ENCODE measurements at regions not wholly inside any gene's neighbourhood (a gene's known extent, or its start where the extent isn't known, plus 50 kb on each side); places are given as distances from the start of the nearest gene placed in this dataset.

DNA sequence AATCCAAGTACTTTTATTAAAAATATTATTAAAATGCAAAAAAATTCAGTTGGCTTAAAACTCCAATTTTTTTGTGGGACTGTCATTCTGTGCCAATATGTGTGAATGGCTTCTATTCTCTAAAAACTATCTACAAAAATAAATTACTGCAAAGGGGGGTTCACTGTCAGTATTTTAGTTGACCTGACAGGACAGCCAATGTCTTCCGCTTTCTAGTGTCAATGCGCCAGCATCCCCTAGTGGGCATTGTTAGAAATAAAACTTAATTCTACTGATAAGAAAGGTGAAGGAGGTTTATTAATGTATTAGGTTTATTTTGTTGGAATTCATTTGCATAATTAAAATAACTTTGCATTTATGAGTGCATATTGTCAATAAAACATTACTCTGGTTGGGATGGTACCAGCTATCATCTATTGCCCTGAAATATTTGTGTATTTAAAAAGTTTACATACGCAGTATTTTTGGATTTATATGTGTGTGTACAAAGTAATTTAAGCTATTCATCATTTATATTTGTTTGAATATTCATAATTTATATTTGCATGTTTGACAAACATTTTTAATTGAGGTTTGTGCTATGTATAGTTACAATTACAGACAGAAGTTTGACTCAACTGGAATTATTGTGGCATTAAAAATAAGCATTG is 527.2 kb downstream of the FLRT2 start:
- peak; percentile 19 for DNase-seq (ENCODE audit: low read depth)

DNA sequence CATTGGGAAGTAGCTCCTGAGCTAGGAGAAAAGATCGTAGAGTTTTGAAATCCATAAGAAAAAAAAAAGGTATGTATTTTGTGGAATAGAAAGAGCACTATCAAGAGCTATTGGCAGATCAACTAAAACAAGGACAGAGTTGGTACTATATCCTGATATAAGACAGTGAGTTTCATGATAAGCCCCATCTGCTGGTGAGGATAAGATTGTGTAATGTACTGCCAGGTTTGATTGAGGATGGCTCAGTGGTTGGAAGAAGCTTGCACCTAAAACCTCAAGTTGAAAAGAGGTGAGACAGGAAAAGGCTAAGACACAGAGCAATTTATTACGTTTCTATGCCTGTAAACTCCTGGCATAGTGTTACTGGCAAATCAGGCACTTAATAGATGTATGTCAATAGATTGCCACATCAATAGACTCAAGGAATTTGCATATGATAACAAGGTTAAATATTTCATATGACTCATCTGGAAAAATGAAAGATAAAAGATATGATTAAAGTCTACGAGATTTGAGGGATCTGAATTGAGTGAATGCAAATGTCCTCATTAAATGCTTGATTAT is 525.6 kb downstream of the FLRT2 start:
- DNase-seq (ENCODE audit: low read depth): no peak

- DNase-seq (ENCODE audit: low read depth): no peak
Measured at GRCh38 chr14:86052868-86053267, 522.9 kb downstream of the FLRT2 start.

DNA sequence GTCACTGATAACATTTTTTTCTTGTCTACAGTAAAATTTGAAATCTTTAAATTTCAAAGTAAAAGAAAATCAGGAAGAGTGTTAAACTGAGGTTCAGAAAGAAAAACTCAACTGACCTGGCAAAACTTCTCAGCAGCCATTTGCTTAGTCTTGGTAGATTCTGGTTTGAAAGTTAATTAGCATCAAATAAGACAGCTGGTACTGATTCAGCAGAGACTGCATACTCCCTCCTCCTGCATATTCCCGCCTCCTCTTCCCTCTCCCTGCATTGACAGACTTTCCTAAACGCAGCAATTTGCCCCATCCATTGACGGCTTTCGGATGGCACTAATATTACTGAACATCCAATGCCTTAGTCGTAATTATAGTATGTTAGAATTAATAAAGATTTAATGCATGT is 520.8 kb downstream of the FLRT2 start:
- no peak for DNase-seq (ENCODE audit: low read depth)

DNA sequence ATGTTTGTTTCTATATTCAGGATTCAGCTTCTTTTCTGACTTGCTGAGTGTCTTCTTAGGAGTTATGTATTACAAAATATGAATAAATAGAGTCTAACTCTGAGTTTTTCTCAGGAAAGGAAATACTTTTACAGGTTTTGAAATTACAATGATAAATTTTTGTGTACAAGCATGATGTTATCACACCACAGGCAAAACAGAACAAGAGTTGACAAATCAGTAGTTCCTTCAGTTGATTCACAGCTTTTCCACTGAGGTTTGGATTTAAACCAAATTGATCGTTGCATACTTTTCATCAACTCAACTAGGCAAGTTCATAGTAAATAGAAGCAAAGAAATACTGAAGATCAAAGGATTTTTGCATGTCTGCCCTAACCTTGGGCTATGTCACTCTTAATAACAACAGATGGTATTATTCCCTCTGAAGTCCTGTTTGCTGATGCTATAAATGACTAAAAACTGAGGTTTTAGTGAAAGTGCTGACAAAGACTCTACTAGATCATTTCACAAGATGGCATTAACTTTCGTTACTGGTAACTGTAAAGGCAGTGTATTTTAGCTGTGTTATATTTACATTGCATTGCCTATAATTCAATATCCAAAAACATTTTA is 520.2 kb downstream of the FLRT2 start:
- no peak for DNase-seq (ENCODE audit: low read depth)

DNA sequence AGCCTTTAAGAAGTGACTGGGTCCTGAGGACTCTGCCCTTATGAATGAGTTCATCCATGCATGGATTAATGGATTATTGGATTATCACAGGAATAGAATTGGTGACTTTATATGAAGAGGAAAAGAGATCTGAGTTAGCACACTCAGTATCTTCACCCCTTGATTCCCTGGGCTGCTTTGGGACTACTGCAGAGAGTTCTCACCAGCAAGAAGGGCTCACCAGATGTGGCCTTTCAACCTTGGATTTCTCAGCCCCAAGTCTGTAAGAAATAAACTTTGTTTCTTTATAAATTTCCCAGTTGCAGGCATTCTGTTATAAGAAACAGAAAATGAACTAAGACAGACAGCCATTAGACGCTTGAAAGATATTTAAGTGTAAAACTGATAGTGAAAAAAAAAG is 509.2 kb downstream of the FLRT2 start:
- DNase-seq (ENCODE audit: low read depth): no peak

DNA sequence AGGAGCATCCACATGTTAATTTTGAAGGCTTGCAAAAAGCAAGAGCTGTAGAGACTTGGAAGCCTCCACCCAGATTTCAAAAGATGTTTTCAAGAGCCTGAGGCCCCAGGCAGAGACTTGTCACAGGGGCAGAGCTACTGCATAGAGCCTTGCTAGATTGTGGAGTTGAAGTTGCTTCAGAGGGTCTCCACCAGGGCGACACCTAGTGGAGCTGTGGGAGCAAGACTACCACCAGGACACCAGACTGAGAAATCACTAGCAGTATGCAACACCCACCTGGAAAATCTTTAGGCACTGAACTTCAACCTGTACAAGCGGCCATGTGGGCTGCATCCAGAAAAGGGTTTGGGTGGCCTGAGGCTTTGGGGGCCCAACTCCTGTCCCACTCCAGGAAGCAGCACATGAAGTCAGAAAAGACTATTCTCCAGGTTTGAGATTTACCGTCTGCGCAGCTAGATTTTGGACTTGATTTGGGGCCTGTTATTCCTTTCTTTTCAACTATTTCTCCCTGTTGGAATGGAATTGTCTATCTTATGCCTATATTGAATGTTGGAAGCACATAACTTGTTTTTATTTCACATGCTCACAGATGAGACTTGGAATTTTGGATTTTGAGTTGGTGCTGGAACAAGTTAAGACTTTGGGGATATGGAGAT is 508.6 kb downstream of the FLRT2 start:
- DNase-seq (ENCODE audit: low read depth): peak; percentile 56

DNA sequence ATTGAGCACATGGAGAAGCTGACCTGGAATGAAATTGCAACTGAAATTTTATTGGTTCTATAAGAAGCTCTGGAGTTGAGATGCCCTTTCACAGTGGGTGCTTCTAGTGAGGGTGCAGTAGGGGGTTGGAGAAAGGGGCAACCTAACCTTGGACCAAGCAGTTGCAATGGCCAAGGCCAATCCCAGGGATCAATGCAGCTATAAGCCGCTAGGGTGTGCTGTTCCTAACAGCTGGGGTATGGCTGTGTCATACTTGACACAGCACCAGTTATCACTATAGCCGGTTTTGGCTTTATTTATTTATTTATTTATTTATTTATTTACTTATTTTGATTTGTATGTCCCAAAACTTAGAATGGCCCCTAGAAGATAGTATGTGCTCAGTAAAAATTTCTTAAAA is 505.9 kb downstream of the FLRT2 start:
- no peak for DNase-seq (ENCODE audit: low read depth)

DNA sequence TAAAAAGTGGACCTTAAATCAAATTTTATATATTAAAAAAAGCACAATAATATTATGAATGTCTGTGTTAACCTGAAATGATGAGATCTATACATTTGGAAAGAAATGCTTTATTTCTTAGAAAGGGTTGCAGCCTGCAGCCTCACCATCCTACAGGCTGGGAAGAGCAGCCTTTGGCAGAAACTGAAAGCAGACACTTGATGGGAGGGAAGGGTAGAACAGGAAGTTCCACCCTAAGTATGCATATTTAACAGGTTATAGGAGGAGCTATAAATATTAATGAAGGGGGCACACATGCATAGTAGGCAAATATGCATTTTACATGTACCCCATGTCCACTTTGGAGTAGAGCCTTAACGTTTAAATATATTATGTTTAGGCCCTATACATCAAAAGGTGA is 498.0 kb downstream of the FLRT2 start:
- no peak for DNase-seq (ENCODE audit: low read depth)

DNA sequence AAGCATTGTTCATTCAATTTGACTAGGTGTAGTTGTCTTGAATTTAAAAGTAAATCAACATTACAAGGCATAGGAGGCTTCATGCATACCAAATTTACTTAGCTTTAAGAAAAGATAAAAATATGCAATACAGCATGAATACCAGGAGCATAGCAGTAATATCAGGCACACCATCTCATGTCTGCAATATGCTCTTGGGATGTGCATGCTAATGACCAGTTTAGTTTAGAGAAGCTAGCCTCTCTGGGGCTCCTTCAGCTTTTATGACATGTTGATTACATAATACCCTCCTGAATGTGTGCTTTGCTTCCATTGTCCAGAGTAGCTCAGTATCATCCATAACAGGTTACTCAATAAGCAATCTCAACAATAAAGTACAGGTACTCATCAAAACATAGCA is 497.2 kb downstream of the FLRT2 start:
- DNase-seq (ENCODE audit: low read depth): no peak

DNA sequence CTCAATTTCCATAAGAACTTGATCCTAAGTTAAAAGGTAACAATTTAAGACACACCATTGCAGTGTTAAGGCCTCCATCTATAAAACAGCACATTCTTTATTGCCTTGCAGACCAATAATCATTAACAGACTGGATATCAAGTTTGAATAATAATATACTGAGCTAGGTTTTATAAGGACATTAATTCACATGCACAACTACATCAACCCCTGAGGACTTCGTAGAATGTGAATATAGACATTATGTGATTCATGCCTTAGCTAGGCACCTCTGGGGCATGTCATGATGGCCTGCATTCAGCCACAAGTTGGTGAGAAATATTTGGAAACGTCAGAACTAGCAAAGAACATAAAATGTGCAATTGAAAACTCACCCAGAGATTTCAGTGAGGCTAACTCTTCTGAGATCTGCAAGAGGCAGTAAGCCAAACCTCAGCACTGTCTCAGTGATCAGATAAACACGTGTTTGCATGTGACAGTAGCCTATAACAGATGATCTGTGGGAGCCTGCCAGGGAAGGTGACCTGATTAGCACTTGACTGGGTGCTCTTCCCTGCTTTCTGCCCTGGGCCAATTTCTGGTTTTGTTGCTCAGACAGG is 492.2 kb downstream of the FLRT2 start:
- DNase-seq (ENCODE audit: low read depth): peak; percentile 15

DNA sequence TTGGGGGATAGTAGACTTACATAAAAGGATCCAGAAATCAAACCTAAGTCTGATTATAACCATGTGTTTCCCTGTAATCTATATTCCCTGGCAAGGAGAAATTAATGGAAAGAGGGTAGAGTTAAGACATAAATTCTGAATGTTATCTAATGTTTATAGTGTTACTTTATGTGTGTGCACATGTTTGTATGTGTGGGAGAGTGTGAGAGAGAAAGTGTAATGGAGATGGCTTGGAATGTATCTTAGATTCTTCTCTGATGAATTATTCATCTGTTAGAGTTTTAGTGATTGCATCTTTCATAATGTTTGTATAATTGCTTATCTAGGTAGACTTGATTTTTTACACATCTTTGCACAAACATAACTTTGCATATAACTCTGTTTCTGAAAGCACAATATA is 490.9 kb downstream of the FLRT2 start:
- DNase-seq (ENCODE audit: low read depth): no peak

GRCh38 chr14:86015941-86016340 is 486.0 kb downstream of the FLRT2 start:
- DNase-seq (ENCODE audit: low read depth): peak; percentile 7

DNA sequence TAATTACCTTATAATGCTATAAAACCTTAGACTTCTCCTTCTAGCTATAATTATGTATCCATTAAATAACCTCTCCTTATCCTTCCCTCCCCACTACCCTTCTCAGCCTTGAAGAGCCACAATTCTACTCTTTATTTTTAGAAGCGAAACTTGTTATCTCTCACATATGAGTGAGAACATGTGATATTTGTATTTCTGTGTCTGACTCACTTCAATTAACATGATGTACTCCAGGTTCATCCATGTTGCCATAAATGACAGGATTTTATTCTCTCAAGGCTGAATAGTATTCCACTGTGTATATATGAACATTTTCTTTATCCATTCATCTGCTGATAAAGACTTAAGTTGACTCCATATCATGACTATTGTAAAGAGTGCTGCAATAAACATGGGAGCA is 485.6 kb downstream of the FLRT2 start:
- no peak for DNase-seq (ENCODE audit: low read depth)

GRCh38 chr14:86013641-86014040 is 483.7 kb downstream of the FLRT2 start:
- no peak for DNase-seq (ENCODE audit: low read depth)

- no peak for DNase-seq (ENCODE audit: low read depth)
Measured at GRCh38 chr14:86012461-86012860, 482.5 kb downstream of the FLRT2 start.

GRCh38 chr14:86003998-86004397 is 474.1 kb downstream of the FLRT2 start:
- DNase-seq (ENCODE audit: low read depth): no peak

DNA sequence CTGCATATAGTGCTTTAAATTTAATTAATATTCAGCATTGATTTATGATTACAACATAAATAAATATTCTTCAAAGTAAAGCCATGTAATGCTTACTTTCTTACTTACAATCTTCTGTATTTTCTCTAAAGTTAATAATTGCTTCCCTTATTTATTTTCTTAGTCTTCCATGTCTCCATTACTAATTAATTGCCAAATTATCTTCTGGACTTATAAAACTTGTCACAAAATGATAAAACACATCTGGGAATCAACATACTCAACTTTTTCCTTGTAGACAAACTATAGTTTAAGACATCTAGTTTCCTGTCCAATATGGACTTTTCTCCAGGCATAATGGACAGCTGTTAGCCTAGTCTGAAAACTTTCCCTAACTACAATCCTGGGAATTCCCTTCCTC is 466.6 kb downstream of the FLRT2 start:
- no peak for DNase-seq (ENCODE audit: low read depth)

- peak; percentile 32 for DNase-seq (ENCODE audit: low read depth)
Measured at GRCh38 chr14:85991156-85991555, 461.2 kb downstream of the FLRT2 start.

GRCh38 chr14:85987907-85988306 is 458.0 kb downstream of the FLRT2 start:
- no peak for DNase-seq (ENCODE audit: low read depth)

DNA sequence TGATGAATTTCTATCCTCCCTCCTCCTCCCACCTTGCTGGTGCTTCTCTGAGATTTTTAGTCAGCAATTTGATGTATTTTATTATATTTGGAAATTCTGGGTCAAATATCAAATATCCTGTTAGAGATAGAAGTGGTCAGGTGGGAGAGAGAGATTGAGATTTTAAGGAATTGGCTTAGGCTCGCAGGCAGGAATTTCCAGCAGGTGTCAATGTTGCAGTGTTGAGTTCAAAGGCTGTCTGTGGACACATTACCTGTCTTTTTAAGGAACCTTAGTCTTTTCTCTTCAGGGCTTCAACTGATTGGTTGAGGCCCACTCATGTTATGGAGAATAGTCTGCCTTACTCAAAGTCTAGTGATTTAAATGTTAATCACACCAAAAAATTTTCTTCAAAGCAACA is 457.3 kb downstream of the FLRT2 start:
- no peak for DNase-seq (ENCODE audit: low read depth)

DNA sequence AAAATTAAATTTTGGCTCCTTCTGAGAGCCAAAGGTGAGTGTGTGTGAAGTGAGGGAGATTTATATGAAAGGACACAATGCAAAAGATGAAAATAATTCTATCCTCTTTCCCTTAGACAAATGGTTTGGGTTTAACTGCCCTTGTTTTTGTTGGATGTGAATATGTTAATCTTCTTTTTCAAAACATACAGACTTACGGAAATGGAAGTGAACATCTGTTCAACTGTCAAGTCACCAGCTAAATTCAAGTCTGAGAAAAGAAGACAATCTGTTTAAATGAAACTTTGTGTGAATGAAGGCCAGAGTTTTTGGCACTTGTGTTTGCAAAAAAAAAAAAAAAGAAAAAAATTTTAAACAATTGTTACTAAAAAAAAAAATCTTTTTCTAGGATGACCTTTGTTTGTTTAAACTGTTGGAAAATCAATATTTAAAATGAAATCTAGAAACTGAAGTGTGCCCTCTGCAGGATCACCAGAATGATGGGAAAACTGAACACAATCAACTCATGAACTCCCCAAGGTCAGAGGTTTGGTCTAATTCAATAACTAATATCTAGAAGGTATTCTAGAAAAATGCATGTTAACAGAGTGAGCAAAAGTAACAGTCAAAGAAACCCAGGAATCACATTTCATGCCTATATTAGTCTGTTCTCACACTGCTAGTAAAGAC is 448.8 kb downstream of the FLRT2 start:
- no peak for DNase-seq (ENCODE audit: low read depth)

Measured in fibroblast of gingiva (primary cell).